ENCODE measurements at regions not wholly inside any gene's neighbourhood (a gene's known extent, or its start where the extent isn't known, plus 50 kb on each side); places are given as distances from the start of the nearest gene placed in this dataset.

- H3K4me3 ChIP-seq (ENCODE audit: low read depth, poor library complexity, severe bottlenecking): no peak overlapping the region
- TF ChIP-seq POLR2A (IDR thresholded peaks at IDR 0.05) (no peak), CTCF (IDR thresholded peaks at IDR 0.05) (no peak)
- whole genome bisulfite sequencing, 2 donors: 53 to 60% methylated on average over 7 of the region's 7 CpGs
- no peak for DNase-seq (ENCODE audit: low spot score in 2 of 2)
- intact Hi-C loops (cut with DNase I; ENCODE audit: low total_unique reads): no loop called here
Measured at GRCh38 chr11:33574331-33574730, 126.3 kb downstream of the C11orf91 start.

GRCh38 chr11:33569333-33569732, 131.3 kb downstream of the C11orf91 start:
- intact Hi-C loops (cut with DNase I; ENCODE audit: low total_unique reads): no loop called here
- 86% methylated on average over 4 of the region's 4 CpGs for WGBS, 2 donors
- DNase-seq (ENCODE audit: low spot score in 2 of 2): no peak
- no peak overlapping the region for H3K4me3 ChIP-seq (ENCODE audit: low read depth, poor library complexity, severe bottlenecking)
- no peak for TF ChIP-seq POLR2A (IDR thresholded peaks at IDR 0.05)
- TF ChIP-seq CTCF (IDR thresholded peaks at IDR 0.05): no peak

GRCh38 chr11:33567004-33567403, 133.6 kb downstream of the C11orf91 start:
- DNase-seq (ENCODE audit: low spot score in 2 of 2): no peak
- H3K4me3 ChIP-seq (ENCODE audit: low read depth, poor library complexity, severe bottlenecking): no peak overlapping the region
- intact Hi-C loops (cut with DNase I; ENCODE audit: low total_unique reads): no loop called here
- 95 to 100% methylated on average over 1 of the region's 1 CpG for WGBS, 2 donors
- TF ChIP-seq CTCF (IDR thresholded peaks at IDR 0.05): no peak
- no peak for TF ChIP-seq POLR2A (IDR thresholded peaks at IDR 0.05)

DNA sequence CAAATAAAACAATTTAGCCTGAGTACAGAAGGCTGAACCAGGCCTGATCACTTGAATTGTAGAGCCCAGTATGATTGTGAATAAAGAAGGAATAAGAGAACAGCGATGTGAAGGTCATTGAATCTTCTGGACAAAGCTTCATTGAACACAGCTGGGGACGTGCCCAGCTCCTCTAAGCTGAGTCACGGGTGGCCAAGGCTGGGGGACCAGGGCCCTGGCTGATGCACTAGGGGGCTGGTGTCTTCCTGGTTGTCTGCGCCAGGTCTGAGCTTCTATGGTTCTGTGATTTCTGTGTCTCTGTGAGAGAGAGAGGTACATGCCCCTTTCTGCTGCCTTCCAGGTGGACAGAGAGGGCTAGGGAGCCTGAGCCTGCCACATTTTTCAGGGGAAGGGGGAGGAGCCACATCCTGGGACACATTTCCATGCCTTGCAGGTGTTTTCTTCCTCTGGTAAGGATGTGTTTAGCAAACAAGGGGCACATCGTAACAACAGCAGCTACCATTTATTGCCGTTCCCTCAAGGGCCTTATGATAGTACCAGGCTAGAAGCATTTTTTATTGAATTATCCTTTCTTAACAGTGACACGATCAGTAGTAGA, 135.7 kb downstream of the C11orf91 start:
- WGBS, 2 donors: 74 to 80% methylated on average over 7 of the region's 7 CpGs
- intact Hi-C loops (cut with DNase I; ENCODE audit: low total_unique reads): no loop called here
- H3K4me3 ChIP-seq (ENCODE audit: low read depth, poor library complexity, severe bottlenecking): no peak overlapping the region
- no peak for DNase-seq (ENCODE audit: low spot score in 2 of 2)
- TF ChIP-seq CTCF (IDR thresholded peaks at IDR 0.05): no peak
- no peak for TF ChIP-seq POLR2A (IDR thresholded peaks at IDR 0.05)

GRCh38 chr11:33560729-33561128, 139.9 kb downstream of the C11orf91 start:
- WGBS, 2 donors: 67 to 71% methylated on average over 4 of the region's 4 CpGs
- TF ChIP-seq CTCF (IDR thresholded peaks at IDR 0.05) (no peak), POLR2A (IDR thresholded peaks at IDR 0.05) (no peak)
- DNase-seq (ENCODE audit: low spot score in 2 of 2): no peak
- no peak overlapping the region for H3K4me3 ChIP-seq (ENCODE audit: low read depth, poor library complexity, severe bottlenecking)
- intact Hi-C loops (cut with DNase I; ENCODE audit: low total_unique reads): no loop called here

DNA sequence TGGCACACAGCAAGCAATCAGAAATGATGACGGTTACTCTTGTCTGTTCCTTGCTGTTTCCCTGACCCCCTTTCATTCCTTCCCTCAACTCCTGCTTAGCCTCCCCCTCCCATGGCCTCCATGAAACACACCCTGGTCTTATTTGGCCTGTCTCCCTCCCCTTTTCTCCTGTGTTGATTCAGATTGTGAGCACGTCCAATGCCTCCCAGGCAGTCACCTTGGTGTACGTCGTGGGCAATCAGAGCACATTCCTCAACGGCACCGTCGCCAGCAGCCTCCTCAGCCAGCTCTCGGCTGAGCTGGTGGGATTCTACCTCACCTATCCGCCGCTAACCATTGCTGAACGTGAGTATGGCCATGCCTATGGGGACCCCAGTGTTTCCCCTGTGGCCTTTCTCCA, 141.1 kb downstream of the C11orf91 start:
- no peak for DNase-seq (ENCODE audit: low spot score in 2 of 2)
- intact Hi-C loops (cut with DNase I; ENCODE audit: low total_unique reads): no loop called here
- TF ChIP-seq CTCF (IDR thresholded peaks at IDR 0.05): no peak
- TF ChIP-seq POLR2A (IDR thresholded peaks at IDR 0.05): no peak
- H3K4me3 ChIP-seq (ENCODE audit: low read depth, poor library complexity, severe bottlenecking): no peak overlapping the region
- WGBS, 2 donors: 63 to 80% methylated on average over 11 of the region's 11 CpGs
